CD4-positive, alpha-beta T cell treated with Interferon alpha-2 for 1 hour (primary cell): ENCODE measurements at regions not wholly inside any gene's neighbourhood (a gene's known extent, or its start where the extent isn't known, plus 50 kb on each side); places are given as distances from the start of the nearest gene placed in this dataset.

Experiments used
- DNase-seq, 2 donors: peaks; one replicate each; pipeline ENCODE4 v3.0.0-alpha.2; 2020 to 2022

DNA sequence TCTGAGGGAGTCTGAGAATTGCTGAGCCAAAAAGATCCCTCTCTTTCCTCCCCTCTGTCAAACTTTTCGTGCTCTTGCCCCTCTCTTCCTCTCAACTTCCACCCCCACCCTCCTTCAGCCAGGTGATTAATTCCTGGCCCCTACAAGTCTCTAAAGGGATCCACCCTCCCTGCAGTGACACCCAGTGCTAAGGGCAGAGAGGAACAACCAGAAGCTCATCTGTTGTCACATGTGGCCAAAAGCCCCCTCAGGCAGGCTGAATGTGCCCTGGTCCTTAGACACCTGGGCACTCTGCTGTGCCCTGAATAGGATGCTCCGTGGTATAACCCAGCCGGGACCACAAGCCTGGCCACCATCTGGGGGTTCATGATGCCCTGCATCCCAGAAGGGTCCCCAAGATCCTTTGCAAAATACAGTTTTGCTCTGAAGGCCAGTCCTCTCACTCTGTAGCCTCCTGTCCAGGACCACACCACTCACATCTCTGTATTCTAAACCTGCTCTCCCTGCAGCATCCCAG, 234.4 kb downstream of the BCL11A start:
- DNase-seq = no peak

DNA sequence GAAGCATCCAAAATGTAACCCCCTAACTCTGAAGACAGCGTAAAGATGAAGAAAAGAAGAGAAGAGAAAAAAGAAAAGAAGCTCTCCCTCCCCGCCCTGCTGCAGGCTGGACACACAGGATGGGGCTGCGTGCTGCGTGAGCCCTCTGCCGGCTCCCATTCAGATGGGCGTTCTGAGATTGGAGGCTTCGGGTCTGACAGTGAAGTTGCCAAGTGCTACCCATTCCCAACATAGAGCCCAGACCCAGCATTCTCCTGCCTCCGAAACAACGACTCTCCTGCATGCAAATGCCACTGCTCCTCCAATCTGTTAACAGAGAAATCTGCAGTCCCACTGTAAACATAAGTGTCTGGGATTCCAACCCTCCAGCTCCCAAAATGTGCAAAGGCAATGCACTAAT, 234.9 kb downstream of the BCL11A start:
- DNase-seq = no peak

DNA sequence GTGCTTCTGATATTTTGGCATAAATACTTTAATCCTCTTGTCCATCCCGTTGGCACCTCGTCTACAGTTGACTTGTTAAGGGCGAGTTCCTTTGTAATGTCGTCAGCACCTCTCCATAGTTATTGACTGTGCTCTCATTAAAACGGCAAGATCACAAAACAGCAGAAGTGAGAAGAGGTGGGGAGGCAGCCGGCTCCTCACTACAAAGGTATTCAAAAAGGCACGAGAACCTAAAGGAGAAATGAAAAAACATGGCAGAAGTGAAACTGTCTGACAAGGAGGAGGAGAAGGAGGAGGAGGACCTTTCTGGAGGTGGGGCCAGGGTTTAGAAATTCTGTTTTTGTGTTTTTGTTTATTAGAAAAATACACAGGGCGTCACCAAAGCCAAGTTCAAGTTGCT, 235.6 kb downstream of the BCL11A start:
- peak in 1 of 2 donors; percentile 36 for DNase-seq

DNA sequence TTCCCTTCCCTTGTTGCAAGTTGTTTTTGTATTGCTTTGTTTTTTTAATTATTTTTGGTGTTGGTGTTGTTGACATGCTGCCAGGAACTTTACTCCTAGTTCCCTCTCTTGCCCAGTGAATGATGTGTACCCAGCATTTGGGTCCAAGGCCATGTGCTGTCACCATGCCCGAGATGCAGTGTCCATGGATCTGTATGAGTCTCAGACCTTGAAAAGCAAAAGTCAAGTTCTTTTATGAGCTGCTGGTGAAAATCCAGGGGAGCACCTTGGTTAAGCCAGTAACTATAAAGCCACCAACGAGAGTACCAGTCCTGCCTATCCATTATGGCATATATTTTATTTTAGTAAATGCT, 236.4 kb downstream of the BCL11A start:
- DNase-seq = no peak

DNA sequence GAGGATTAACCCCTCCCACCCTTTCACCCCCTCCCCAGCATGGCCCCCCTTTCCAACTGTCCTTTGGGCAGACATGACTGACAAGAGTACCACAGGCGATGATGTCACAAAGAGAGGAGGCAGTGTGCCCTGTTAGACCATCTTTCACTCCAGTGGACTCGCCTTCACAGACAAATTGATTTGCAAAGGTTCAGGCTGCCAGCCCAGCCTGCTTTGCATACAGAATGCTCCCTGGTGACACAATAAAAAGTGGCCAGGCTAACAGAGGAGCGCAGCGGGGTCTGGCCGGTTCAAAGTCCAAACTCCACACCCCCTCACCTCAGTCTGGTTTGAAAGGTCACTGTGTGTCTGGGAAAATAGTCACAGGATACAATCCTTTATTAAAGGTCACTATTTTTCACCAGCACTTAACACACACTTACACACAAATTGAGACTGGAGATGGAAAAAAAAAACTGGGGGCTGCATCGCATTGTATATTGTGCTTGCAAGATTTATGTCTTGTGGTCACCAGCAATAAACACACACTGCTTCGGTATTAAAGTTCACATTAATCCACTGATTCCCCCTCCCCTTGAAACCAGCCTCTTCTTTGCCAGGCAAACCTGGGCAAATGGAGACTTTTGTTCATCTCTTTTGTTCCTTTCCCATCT, 236.9 kb downstream of the BCL11A start:
- no peak for DNase-seq

DNA sequence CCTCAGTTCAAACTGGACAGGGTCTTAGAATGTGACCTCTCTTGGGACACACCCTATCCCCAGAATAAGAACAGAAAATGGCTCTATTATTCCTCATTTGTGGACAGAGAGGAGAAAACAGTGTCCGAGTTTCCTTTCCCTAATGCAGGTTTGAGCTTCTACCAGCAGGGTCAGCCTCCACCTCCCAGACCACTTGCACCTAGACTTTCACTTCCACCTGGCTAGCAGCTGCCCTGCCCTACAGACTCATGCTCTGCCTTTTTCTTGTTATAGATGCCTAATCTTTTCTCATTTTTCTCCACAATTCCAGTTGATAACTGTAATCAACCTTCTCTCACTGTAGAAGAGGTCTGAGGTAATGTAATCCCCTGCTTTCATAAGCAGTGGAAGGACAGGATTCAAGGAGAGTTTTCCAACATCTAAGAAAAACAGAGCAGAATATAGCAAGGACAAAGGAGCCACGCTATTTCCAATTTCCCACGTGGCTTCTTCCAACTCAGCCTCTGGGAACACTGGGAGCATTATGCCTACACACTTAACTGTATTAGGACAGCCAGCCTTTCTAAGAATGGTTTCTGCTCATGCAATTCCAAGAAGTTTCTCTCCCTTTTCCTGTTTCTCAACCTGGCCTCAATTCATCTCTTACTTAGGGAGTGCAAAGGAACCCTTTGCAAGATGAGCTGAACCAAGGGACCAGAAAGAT, 239.8 kb downstream of the BCL11A start:
- no peak for DNase-seq

DNA sequence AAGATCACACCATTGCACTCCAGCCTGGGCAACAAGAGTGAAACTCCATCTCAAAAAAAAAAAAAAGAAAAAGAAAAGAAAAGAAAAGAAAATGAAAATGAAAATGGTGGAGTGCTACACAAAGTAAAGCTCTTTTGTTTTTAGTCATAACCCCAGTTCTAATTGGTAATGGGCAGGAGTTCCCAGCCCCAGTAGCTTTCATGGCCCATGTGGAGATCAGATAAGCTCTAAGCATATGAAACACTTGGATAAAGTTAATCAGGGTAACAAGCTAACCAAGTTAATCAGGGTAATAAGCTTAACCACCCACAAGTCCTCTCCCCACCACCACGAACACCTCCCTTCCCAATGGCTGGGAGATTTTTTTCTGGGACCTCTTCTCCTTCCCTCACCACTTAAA, 240.8 kb downstream of the BCL11A start:
- no peak for DNase-seq

DNA sequence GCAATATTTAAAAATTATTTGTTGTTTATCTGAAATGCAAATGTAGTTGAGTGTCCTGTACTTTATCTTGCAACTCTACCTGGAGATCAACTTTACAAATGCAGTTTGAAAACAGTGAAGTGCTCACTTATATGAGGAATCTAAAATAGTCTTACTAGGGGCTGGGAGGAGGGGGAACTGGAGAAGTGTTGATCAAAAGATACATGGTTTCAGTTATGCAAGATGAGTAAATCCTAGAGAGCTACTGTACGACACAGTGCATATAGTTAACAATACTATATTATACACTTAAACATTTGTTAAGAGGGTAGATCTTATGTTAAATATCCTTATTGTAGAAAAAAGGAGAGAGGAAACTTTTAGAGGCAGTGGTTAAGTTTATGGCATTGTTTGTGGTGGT, 241.9 kb downstream of the BCL11A start:
- no peak for DNase-seq

DNA sequence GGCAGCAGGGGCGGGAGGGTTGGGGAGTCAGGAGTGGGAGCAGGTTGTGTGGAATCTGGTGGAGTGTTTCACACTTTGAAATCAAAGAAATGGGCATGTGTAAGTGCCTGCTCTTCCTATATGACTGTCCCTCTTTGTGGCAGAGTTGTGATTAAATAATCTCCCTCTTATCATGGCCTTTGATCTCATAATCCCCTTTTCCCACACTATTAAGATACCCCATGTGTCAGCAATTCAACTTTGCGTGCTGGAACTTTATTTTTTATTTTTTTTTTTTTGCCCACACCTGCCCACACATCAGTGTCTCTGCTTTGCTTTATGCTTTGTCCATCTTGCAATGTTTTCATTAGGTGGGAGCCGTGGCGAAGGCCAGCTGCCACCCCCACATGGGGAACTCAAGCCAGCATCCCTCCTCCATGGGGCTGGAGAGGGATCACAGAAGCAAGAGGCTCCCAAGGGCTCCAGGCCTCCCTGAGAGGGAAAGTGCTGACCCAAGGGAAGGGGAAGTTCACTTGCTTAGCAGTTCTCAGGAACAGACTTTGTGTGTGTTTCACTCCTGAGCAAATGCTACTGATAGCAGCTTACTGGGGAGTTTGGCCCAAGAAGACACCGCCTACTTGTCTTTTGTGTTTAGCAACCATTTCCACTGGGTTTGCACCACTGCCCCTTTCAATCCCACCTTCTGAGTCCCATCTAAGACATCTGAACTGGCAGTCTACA, 243.4 kb downstream of the BCL11A start:
- no peak for DNase-seq

DNA sequence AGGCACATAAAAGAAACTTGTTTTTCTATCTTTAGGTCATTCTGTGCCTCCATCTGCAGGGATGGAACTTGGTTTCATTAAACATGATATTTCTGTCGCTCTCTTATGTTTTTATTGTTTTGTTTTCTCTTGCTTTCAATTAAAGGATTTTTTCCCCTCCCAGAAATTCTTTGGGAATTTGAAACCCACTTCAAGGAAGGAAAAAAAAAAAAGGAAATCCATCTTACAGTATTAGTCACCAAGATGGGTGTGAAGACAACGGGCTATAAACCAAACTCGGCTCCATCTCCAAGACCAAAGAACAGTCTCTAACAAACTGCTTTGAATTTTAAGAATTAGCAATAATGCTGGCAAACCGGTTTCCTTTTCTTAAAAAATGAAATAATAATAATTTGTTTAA, 244.1 kb downstream of the BCL11A start:
- DNase-seq = no peak

DNA sequence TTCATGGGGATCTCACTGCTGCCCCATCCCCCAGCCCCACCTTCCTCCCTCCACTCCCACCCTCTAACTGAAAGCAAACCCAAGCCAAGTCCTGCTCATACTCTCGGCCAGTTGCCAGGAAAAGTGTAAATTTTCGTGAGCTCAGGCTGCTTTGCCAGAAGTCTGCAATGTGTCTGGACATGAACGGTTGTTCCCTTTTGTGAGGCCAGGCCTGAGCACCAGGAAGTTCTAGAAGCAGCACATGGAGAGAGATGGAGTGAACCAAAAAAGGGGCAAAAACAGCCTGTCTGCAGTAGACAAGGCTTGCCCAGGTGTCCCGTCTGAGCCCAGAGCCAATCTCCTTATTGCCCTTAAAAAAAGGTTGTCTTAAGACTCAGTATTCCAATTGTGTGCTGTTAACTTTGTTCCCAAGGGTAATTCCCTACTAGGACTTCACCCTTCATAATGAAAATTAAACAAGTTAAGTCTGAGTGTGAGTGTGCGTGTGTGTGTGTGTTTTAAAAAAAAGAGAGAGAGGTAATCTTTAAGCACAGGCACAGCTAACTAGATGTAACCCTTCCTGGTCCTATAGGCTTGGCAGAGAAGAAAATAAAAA, 247.1 kb downstream of the BCL11A start:
- DNase-seq = no peak

DNA sequence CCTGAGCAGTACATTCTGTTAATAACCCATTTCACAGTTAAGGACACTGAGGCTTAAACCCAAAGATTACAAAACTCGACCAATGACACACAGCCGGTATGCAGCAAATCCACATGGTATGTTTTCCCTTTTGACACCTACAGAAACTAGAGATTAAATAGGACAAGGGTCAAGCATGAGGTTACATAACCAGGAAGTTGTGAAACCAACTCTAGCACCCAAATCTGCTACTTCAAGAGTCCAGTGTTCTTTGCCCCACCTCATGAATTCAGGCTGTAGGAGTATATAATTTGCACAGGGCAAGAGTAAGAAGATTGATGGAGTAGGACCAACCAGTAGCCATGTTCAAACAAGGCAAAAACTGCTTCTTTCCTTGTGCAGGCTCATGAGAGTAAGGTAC, 249.8 kb downstream of the BCL11A start:
- no peak for DNase-seq

DNA sequence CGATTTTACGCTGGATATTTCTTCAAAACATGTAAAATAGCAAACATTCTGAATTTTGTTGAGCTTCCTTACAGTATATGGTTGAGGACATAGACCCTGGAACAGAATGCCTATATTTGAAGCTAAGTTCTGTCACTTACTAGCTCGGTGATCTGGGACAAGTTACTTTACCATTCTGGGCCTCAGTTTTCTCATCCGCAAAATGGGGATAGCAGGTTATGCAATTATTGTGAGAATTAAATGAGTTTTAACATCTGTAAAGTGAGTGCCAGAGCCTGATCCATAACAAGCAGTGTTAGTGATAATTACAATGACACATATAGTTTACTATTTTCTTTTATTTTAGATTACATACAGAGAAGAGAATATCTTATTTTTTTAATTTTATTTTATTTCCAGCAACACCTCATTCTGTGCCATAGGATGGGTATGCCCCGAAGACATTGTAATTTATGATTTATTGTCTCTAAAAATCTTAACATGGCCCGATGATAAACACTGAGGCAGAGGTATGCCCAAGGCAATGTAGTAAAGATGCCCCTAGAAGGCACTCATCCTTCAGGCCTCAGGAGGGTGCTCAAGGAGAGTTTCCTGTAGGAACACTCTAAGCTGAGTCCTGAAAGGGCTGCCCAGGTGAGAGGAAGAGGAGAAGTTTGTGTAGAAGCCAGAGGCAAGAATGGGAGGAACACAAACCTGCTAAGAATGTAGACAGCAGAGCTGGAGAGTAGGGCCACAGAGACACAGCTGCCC, 250.9 kb downstream of the BCL11A start:
- no peak for DNase-seq

DNA sequence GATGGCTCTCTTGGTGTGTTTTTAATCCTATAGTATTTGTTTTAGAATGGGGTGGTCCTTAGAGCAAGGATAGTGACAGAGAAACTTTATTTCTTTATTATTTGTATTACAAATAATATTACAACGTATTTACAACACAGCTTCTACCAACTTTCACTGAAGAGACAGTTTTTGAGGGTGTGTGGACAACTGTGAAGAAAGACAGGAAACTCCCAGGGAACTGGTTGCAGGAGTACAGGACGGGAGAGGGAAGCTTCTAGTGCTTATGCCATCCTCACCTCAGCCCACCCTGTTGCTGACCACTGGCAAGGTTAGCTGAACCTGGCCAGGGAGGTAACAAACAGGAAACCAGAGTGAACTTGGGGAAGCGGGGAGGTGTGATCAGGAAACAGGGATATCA, 251.7 kb downstream of the BCL11A start:
- no peak for DNase-seq

DNA sequence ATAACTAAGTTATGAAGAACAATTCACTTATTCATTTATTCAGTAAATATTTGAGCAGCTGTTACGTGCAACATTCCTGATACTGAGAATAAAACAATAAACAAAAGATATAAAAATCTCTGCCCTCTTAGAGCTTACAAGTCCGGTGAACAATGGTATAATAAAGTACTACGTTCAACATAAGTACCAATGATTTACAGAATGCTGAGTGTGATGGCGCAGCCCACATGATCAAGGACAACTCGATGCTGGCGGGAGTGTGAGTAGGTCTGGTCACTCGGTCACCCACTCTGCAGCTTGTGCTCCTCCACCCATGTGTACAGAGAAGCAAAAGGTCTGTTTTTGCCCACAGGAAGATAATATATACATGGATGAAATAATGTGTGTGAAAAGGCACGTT, 254.3 kb downstream of the BCL11A start:
- no peak for DNase-seq

DNA sequence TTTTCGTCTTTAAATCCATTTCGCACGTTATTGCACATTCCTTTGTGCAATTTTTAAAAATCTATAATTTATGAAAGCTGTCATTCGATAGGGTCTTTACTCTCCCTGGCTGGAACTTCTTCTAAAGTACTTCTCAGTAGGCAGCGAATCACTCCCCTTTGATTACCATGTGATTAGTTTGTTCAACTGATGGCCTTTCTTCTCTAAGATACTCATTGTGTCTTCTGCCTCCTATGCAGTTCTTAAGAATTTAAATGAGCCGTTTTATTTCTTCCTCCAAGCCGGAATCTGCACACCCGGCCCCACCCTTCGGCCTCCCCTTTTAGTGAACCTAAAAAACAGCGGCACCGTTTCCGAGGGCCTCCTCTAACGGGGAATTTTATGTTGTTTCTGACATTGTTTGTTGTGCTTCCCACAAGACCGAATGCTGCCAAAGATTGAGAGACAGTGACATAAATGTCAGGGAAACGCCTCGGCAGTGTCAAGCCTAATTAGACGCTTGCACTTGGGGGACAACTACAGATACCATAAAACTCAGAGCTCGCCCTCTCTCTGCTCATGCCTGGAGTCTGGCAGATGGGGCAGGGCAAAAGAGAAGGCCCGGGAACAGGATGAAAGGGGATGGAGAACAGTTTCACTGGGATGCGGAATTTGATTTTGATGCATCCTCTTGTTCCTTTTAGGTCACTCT, 255.3 kb downstream of the BCL11A start:
- no peak for DNase-seq

DNA sequence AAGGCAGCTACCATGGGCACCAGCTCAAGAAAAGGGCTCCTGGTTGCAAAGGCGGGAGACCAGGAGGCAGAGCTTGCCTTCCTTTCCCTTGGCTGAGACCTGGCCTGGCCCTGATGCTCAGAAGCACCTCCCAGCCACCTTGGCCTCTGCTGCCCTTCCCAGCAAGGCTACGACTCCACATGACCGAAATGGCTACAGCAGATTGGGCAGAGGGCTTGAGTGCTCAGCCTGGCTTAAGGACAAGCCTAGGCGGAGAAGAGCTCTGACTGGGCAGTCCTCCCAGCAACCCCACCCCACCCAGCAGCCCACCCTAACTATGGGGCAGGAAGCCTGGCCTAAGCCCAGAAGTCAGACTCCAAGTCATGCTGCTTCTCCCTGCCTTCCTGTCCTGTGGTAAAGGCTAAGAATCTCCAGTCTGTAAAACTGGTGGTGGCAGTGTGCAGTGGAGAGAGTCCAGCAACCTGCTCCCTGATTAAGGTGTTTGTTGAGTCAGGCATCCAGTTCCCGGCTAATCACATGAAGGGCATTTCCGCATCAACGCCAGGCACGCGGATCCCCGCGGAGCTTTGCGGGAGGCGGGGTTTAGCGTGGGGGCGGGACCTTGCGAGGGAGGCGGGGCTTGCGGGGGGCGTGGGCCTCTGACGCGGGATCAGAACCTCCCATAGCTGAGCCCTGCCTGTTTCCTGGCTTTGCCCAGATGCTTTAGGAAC, 256.0 kb downstream of the BCL11A start:
- DNase-seq = no peak

DNA sequence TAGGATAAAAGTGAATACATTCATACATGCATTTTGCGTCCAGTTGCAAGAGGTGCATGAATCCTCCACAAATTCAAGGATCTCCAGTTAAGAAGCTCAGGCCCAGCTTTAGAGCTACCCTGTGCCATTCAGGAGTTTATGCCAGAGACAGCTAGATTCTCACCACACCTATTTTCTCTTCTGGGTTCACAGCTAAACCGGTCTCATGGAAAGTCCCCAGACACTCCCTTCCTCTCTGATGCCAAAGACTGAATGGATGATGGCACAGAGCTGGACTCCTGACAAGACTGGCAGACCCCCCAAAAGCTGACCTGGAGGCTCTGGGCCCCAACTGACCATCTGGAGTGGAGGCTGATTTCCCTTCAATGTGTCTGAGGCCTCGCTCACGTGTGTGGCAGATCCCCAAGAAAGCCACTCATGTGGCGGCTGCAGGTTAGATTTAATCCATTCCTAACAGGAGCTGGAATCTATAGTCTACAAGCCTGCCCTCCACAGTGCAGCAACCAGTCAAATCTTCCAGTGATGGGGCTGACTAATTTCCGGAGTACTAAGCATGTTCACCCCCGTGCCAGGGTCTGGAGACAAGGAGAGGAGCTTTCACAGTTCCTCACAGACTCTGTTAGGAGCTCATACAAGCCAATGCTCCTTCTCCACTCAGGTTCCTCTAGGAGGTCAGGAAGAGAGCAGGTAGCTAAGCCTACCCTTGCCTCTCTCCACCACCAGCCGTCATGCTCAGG, 257.1 kb downstream of the BCL11A start:
- DNase-seq = no peak

DNA sequence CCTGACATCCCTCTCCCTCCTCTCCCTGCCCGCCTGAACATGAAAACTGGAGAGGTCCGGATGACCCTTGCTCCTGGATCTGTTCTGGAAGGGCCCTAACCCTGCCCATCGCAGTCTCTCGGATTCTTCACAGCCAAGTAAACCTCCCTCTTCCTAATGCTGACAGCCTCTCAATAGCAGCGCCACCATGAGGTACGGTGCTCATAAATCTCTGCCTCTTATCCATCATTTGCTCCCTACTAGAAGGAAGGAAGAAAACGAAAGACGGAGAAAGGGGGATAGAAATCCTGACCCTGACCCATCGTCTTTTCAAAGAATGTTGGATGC, 257.9 kb downstream of the BCL11A start:
- no peak for DNase-seq

DNA sequence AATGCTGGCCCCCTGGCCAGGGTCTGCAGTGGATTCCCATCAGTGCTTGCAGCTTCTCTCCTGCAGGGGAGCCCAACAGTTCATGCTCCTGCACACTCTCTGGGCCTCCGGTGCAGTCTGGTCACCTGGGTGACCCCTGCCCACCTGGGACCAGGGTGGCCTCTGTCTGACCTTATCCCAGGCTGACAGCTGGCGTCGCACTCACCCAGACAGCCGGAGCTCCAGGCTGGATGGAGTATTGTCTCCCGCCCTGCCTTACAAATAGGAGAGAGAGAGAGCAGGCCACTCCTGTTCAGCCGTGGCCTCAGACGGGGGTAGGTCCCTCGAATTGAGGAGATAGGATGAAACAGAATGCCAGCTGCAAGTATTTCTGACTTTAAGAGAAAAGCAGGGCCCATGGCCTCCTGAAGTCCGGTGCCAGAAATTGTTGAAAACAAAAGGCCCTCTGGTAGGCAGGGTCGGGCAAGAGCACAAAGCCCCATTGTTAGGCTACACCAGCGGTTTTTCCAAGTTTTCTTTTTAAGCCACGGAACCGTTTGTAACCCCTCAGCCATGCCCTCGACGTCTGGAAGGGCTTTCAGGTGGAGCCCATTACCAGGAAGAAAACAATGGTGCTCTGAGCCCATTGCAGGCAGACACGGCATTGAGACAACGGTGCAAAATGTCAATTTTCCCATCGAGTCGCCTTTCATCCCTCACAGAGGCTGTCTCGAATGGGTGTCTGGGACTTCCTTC, 258.4 kb downstream of the BCL11A start:
- DNase-seq = no peak
